GM12878 (cell line): ENCODE measurements at regions not wholly inside any gene's neighbourhood (a gene's known extent, or its start where the extent isn't known, plus 50 kb on each side); places are given as distances from the start of the nearest gene placed in this dataset.

Source experiments
- ATAC-seq: fragments of 200-7000 bp; cut with Tn5 transposase; 3 replicates; pipeline ENCODE4 v1.9.1; 2020; ENCODE audit warnings: mild to moderate bottlenecking, moderate library complexity
- BruUV-seq: library from RNA; stranded (reverse); fragments of 400-500 nt; replicated peaks from 2 replicates; lab custom pipeline; 2021; lab: Mats Ljungman, UMichigan
- CTCF ChIA-PET: fragments of 300-600 bp; sonication (Branson Sonifier 250); formaldehyde crosslinking; extraction: SDS; loops from one replicate; lab custom pipeline; 2021; ENCODE audit warnings: inconsistent platforms; lab: Yijun Ruan, JAX
- POLR2A ChIA-PET: fragments of 350-600 bp; formaldehyde crosslinking; extraction: SDS; loops from one replicate; lab custom pipeline; 2021; ENCODE audit warnings: inconsistent platforms; lab: Charles Lee
- RAD21 ChIA-PET: fragments of 300-600 bp; sonication (Branson Sonifier 250); formaldehyde crosslinking; loops from one replicate; lab custom pipeline; 2023; ENCODE audit warnings: antibody characterized with exemption; ENCODE audit not compliant: unreplicated experiment; lab: Charles Lee
- SMC1A ChIA-PET: fragments of 300-600 bp; sonication (Branson Sonifier 250); formaldehyde crosslinking; loops from one replicate; lab custom pipeline; 2023; ENCODE audit not compliant: unreplicated experiment, uncharacterized antibody; lab: Charles Lee
- DNase-seq: peaks from one replicate; pipeline ENCODE4 v3.0.0-alpha.2; 2011; ENCODE audit warnings: low read depth, low spot score
- FAIRE-seq: peaks from 3 replicates; lab custom pipeline; 2011; peaks lifted over from hg19 to GRCh38; lab: Jason Lieb, UNC
- H2AFZ ChIP-seq: 2 replicates; pipeline ENCODE4 v1.6.0; 2011; ENCODE audit warnings: low read depth, low read length, control low read depth; ENCODE audit not compliant: control insufficient read depth
- H3K27ac ChIP-seq: 2 replicates; pipeline ENCODE4 v1.5.1; 2011; ENCODE audit warnings: control low read depth; ENCODE audit not compliant: control insufficient read depth, insufficient read depth
- H3K27me3 ChIP-seq, 2 experiments: replicated peaks in 1 of 2; 2 replicates each; pipeline versions ENCODE4 v1.6.0 to v1.6.1; 2011; ENCODE audit warnings: low read length in 1 of 2; ENCODE audit not compliant: control insufficient read depth in 2 of 2, insufficient read depth in 2 of 2
- H3K36me3 ChIP-seq, 2 experiments: 2 replicates each; pipeline ENCODE4 v1.5.1; 2011; ENCODE audit warnings: low read length in 1 of 2; ENCODE audit not compliant: control insufficient read depth in 2 of 2, insufficient read depth in 2 of 2
- H3K4me1 ChIP-seq: 2 replicates; pipeline ENCODE4 v1.6.1; 2011; ENCODE audit warnings: mild to moderate bottlenecking, low read length, moderate library complexity, mixed read lengths; ENCODE audit not compliant: control insufficient read depth, insufficient read depth
- H3K4me2 ChIP-seq: 2 replicates; pipeline ENCODE4 v1.6.0; 2011; ENCODE audit warnings: control low read depth; ENCODE audit not compliant: control insufficient read depth, insufficient read depth
- H3K4me3 ChIP-seq: fragments of 200-600 bp; sonication (generic); 2 replicates; pipeline ENCODE4 v1.5.1; 2016
- H3K79me2 ChIP-seq: 2 replicates; pipeline ENCODE4 v1.6.0; 2011; ENCODE audit warnings: low read length; ENCODE audit not compliant: control insufficient read depth, insufficient read depth
- H3K9ac ChIP-seq: 2 replicates; pipeline ENCODE4 v1.8.0; 2011; ENCODE audit warnings: low read length, control low read depth, mixed read lengths; ENCODE audit not compliant: control insufficient read depth, insufficient read depth
- H3K9me3 ChIP-seq: replicated peaks from 3 replicates; pipeline ENCODE4 v1.5.1; 2011; ENCODE audit warnings: mild to moderate bottlenecking, low read length; ENCODE audit not compliant: control insufficient read depth, insufficient read depth
- H4K20me1 ChIP-seq: 2 replicates; pipeline ENCODE4 v1.6.0; 2011; ENCODE audit not compliant: control insufficient read depth, insufficient read depth
- ESRRA ChIP-seq: IDR thresholded peaks from 2 replicates; pipeline ENCODE4 v1.6.1; 2012; ENCODE audit warnings: mild to moderate bottlenecking, low read length, improper control_type of control experiment
- KAT2A ChIP-seq: conservative IDR thresholded peaks from 2 replicates; pipeline ENCODE4 v1.6.1; 2011; ENCODE audit warnings: low read depth, low read length; ENCODE audit not compliant: control insufficient read depth
- KDM1A ChIP-seq: fragments of 200-600 bp; sonication (generic); IDR thresholded peaks from 2 replicates; pipeline ENCODE4 v1.6.1; 2016; ENCODE audit warnings: borderline replicate concordance
- MTA2 ChIP-seq: fragments of 450-650 bp; IDR thresholded peaks from 2 replicates; pipeline ENCODE4 v1.6.1; 2016; ENCODE audit warnings: low read depth, mild to moderate bottlenecking, moderate library complexity
- NBN ChIP-seq: fragments of 450-650 bp; IDR thresholded peaks from 2 replicates; pipeline ENCODE4 v1.6.1; 2016
- PAX5 ChIP-seq: IDR thresholded peaks from 2 replicates; pipeline ENCODE4 v1.6.1; 2011; ENCODE audit warnings: low read depth, low read length, borderline replicate concordance
- RFX5 ChIP-seq: IDR thresholded peaks from 2 replicates; pipeline ENCODE4 v1.6.1; 2011; ENCODE audit warnings: low read depth, low read length, improper control_type of control experiment
- WGBS: methylation state at CpG from one replicate; pipeline ENCODE4 v1.1.6; 2016; ENCODE audit warnings: low lambda C conversion rate; ENCODE audit not compliant: insufficient replicate concordance, insufficient coverage; ENCODE audit errors: missing lambda C conversion rate; 5-methylcytosine and 5-hydroxymethylcytosine counted together
- in situ Hi-C: fragments of 300-500 bp; cut with MboI; formaldehyde crosslinking; loops from 9 replicates; pipeline ENCODE4 v1.14.3; 2018; ENCODE audit warnings: mixed read lengths
- intact Hi-C: fragments of 100-400 bp; cut with micrococcal nuclease; formaldehyde crosslinking; loops from one replicate; pipeline ENCODE4 v1.14.2; 2022; ENCODE audit not compliant: unreplicated experiment
- TF ChIP-seq, protein P1 (sequence below): fragments of 450-650 bp; IDR thresholded peaks from 2 replicates; pipeline ENCODE4 v1.6.1; 2017; ENCODE audit warnings: mild to moderate bottlenecking, low read depth, inconsistent platforms; ENCODE audit not compliant: poor library complexity, severe bottlenecking

DNA sequence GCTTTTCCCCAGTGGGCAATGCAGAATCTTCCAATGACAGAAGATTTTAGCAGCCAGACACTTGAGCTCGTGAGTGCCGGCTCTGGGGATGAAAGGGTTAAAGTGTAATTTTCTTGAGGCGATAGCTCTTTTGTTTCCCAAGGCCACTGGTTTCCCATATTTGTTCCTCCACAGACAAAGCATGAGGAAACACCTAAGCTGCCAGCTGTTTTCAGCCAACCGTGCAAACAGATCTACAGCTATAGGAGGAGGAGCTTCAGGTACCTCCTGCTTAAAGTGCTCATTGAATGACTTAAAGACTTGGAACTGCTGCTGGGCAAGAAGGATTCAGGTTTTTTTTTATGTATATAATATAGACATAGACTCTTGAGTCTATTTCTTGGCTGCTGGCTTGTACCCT lies 1311.5 kb downstream of the TMEM121 start:
- no peak overlapping the region for H3K4me2 ChIP-seq
- ChIA-PET POLR2A (no interaction called here), CTCF (interaction anchor here (0.6 to 17.9 kb wide), 12 partner anchors 9 to 220 kb away, joined by 3 to 605 read pairs (median 3); no protein-coding TSS in a partner anchor), SMC1A (interaction anchor here (1.5 to 16.0 kb wide), 3 partner anchors 12 to 38 kb away, joined by 3 to 244 read pairs (median 12); no protein-coding TSS in a partner anchor), RAD21 (interaction anchor here (1.3 to 2.1 kb wide), 2 partner anchors 10 to 35 kb away, joined by 3 to 11 read pairs; no protein-coding TSS in a partner anchor)
- intact Hi-C loops (no loop called here), in situ Hi-C loops (no loop called here)
- H3K36me3 ChIP-seq, result no peaks in the 10 kb centered on the region
- no peak overlapping the region for H2AFZ ChIP-seq
- DNase-seq (no peak), FAIRE-seq (no peak), ATAC-seq (no peak)
- BruUV-seq, result no TSS peak
- H3K4me3 ChIP-seq, result no peak overlapping the region
- no peak for TF ChIP-seq KDM1A
- TF ChIP-seq MTA2, result no peak
- TF ChIP-seq KAT2A, result no peak
- no peak for TF ChIP-seq ESRRA
- TF ChIP-seq PAX5, result no peak
- TF ChIP-seq NBN, result no peak
- TF ChIP-seq, protein P1, sequence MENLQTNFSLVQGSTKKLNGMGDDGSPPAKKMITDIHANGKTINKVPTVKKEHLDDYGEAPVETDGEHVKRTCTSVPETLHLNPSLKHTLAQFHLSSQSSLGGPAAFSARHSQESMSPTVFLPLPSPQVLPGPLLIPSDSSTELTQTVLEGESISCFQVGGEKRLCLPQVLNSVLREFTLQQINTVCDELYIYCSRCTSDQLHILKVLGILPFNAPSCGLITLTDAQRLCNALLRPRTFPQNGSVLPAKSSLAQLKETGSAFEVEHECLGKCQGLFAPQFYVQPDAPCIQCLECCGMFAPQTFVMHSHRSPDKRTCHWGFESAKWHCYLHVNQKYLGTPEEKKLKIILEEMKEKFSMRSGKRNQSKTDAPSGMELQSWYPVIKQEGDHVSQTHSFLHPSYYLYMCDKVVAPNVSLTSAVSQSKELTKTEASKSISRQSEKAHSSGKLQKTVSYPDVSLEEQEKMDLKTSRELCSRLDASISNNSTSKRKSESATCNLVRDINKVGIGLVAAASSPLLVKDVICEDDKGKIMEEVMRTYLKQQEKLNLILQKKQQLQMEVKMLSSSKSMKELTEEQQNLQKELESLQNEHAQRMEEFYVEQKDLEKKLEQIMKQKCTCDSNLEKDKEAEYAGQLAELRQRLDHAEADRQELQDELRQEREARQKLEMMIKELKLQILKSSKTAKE, result no peak
- no peak for TF ChIP-seq RFX5
- H3K27me3 ChIP-seq, result no peaks in the 10 kb centered on the region
- no peaks in the 10 kb centered on the region for H4K20me1 ChIP-seq
- 50% methylated on average over 4 of the region's 4 CpGs for WGBS
- no peaks in the 10 kb centered on the region for H3K4me1 ChIP-seq
- no peaks in the 10 kb centered on the region for H3K9me3 ChIP-seq
- H3K79me2 ChIP-seq, result no peaks in the 10 kb centered on the region
- no peak overlapping the region for H3K9ac ChIP-seq
- no peak overlapping the region for H3K27ac ChIP-seq
